CD4-positive, alpha-beta T cell treated with Interleukin-2 at 100 ng/mL for 4 hours (primary cell): ENCODE measurements at regions not wholly inside any gene's neighbourhood (a gene's known extent, or its start where the extent isn't known, plus 50 kb on each side); places are given as distances from the start of the nearest gene placed in this dataset.
"Not testable (repeated sequence)": the region's sequence is repeated elsewhere in the genome, so short reads cannot be mapped to it uniquely, and the experiment has no call there.

Experiments
- DNase-seq: peaks from one replicate; pipeline ENCODE4 v3.0.0-alpha.2; 2020; ENCODE audit warnings: low spot score

GRCh38 chr2:195162918-195163317 is 494.1 kb upstream of the SLC39A10 start:
- DNase-seq = no peak

GRCh38 chr2:195162194-195162593 is 494.8 kb upstream of the SLC39A10 start:
- no peak for DNase-seq

GRCh38 chr2:195160963-195161362 is 496.1 kb upstream of the SLC39A10 start:
- no peak for DNase-seq

GRCh38 chr2:195151711-195152110 is 505.3 kb upstream of the SLC39A10 start:
- no peak for DNase-seq

GRCh38 chr2:195150819-195151218 is 506.2 kb upstream of the SLC39A10 start:
- no peak for DNase-seq

- no peak for DNase-seq
These were observed 509.0 kb upstream of the SLC39A10 start for GRCh38 chr2:195148004-195148403.

- no peak for DNase-seq
These were observed 510.1 kb upstream of the SLC39A10 start for GRCh38 chr2:195146761-195147541.

- no peak for DNase-seq
These were observed 518.6 kb upstream of the SLC39A10 start for GRCh38 chr2:195138435-195138834.

- not testable (repeated sequence) for DNase-seq
These were observed 531.1 kb upstream of the SLC39A10 start for GRCh38 chr2:195125889-195126288.

GRCh38 chr2:195124391-195125079 is 532.5 kb upstream of the SLC39A10 start:
- DNase-seq = no peak

- no peak for DNase-seq
These were observed 534.4 kb upstream of the SLC39A10 start for GRCh38 chr2:195122653-195123052.

GRCh38 chr2:195121341-195121740 is 535.7 kb upstream of the SLC39A10 start:
- DNase-seq = no peak

- DNase-seq = no peak
These were observed 537.8 kb upstream of the SLC39A10 start for GRCh38 chr2:195119231-195119630.

GRCh38 chr2:195118276-195118675 is 538.8 kb upstream of the SLC39A10 start:
- DNase-seq = no peak

- DNase-seq = no peak
These were observed 540.0 kb upstream of the SLC39A10 start for GRCh38 chr2:195117011-195117410.

- no peak for DNase-seq
These were observed 541.3 kb upstream of the SLC39A10 start for GRCh38 chr2:195115738-195116137.

- DNase-seq = no peak
These were observed 548.8 kb upstream of the SLC39A10 start for GRCh38 chr2:195108182-195108581.

GRCh38 chr2:195106681-195107380 is 550.2 kb upstream of the SLC39A10 start:
- no peak for DNase-seq

- DNase-seq = no peak
These were observed 551.4 kb upstream of the SLC39A10 start for GRCh38 chr2:195105581-195105980.

- no peak for DNase-seq
These were observed 562.7 kb upstream of the SLC39A10 start for GRCh38 chr2:195094330-195094729.

- no peak for DNase-seq
These were observed 564.7 kb upstream of the SLC39A10 start for GRCh38 chr2:195092341-195092740.

GRCh38 chr2:195072806-195073205 is 584.2 kb upstream of the SLC39A10 start:
- DNase-seq = not testable (repeated sequence)

- no peak for DNase-seq
These were observed 600.0 kb upstream of the SLC39A10 start for GRCh38 chr2:195057001-195057400.
